Keratinocyte (primary cell): ENCODE measurements at regions not wholly inside any gene's neighbourhood (a gene's known extent, or its start where the extent isn't known, plus 50 kb on each side); places are given as distances from the start of the nearest gene placed in this dataset.

Source experiments
- DNase-seq: peaks from one replicate; pipeline ENCODE4 v3.0.0-alpha.2; 2011; ENCODE audit warnings: low read depth, missing footprints, low spot score
- FAIRE-seq: peaks from 2 replicates; lab custom pipeline; 2011; peaks lifted over from hg19 to GRCh38; lab: Jason Lieb, UNC
- H2AFZ ChIP-seq: 2 replicates; pipeline ENCODE4 v1.6.0; 2012; ENCODE audit warnings: low read length, control low read depth, inconsistent platforms; ENCODE audit not compliant: control insufficient read depth
- H3K27ac ChIP-seq: 2 replicates; pipeline ENCODE4 v1.5.1; 2011; ENCODE audit warnings: low read length; ENCODE audit not compliant: control insufficient read depth, insufficient read depth
- H3K27me3 ChIP-seq: 3 replicates; pipeline ENCODE4 v1.6.0; 2011; ENCODE audit warnings: low read length; ENCODE audit not compliant: control insufficient read depth, insufficient read depth; ENCODE audit errors: extremely low read depth
- H3K36me3 ChIP-seq, 2 experiments: 2 replicates in 1 of 2; 3 replicates in 1 of 2; pipeline ENCODE4 v1.5.1; 2011; ENCODE audit warnings: low read length in 2 of 2, mild to moderate bottlenecking in 1 of 2; ENCODE audit not compliant: control insufficient read depth in 2 of 2, insufficient read depth in 2 of 2; ENCODE audit errors: extremely low read depth in 1 of 2
- H3K4me1 ChIP-seq: 3 replicates; pipeline ENCODE4 v1.5.1; 2011; ENCODE audit warnings: low read length; ENCODE audit not compliant: control insufficient read depth, insufficient read depth; ENCODE audit errors: extremely low read depth
- H3K4me2 ChIP-seq: 3 replicates; pipeline ENCODE4 v1.6.0; 2011; ENCODE audit warnings: low read depth, low read length; ENCODE audit not compliant: control insufficient read depth, insufficient read depth; ENCODE audit errors: extremely low read depth
- H3K4me3 ChIP-seq, 3 experiments: fragments of 200-600 bp in 1 of 3; sonication (generic) in 1 of 3; 2 replicates in 2 of 3; 3 replicates in 1 of 3; pipeline ENCODE4 v1.5.1; 2011 to 2016; ENCODE audit warnings: low read length in 3 of 3, mild to moderate bottlenecking in 3 of 3, control low read depth in 2 of 3, inconsistent platforms in 1 of 3, low read depth in 1 of 3, mixed read lengths in 1 of 3, mixed run types in 1 of 3, moderate library complexity in 1 of 3; ENCODE audit not compliant: control insufficient read depth in 2 of 3, insufficient read depth in 2 of 3; ENCODE audit errors: extremely low read depth in 1 of 3
- H3K79me2 ChIP-seq: 2 replicates; pipeline ENCODE4 v1.6.0; 2012; ENCODE audit warnings: low read length; ENCODE audit not compliant: control insufficient read depth, insufficient read depth
- H3K9ac ChIP-seq: 3 replicates; pipeline ENCODE4 v1.6.0; 2011; ENCODE audit warnings: low read length; ENCODE audit not compliant: control insufficient read depth, insufficient read depth; ENCODE audit errors: extremely low read depth
- H3K9me1 ChIP-seq: 3 replicates; pipeline ENCODE4 v1.6.0; 2011; ENCODE audit warnings: low read length; ENCODE audit not compliant: control insufficient read depth, insufficient read depth; ENCODE audit errors: extremely low read depth
- H3K9me3 ChIP-seq: 2 replicates; pipeline ENCODE4 v1.5.1; 2012; ENCODE audit warnings: low read depth, low read length; ENCODE audit not compliant: control insufficient read depth
- H4K20me1 ChIP-seq: 3 replicates; pipeline ENCODE4 v1.6.0; 2011; ENCODE audit warnings: low read length; ENCODE audit not compliant: control insufficient read depth, insufficient read depth; ENCODE audit errors: extremely low read depth
- CTCF ChIP-seq, 3 experiments: IDR thresholded peaks in 1 of 3; conservative IDR thresholded peaks in 1 of 3; optimal IDR thresholded peaks in 1 of 3; 2 replicates in 2 of 3; 3 replicates in 1 of 3; pipeline versions ENCODE3 to v1.5.1; 2011; ENCODE audit warnings: low read length in 3 of 3, mild to moderate bottlenecking in 3 of 3, moderate library complexity in 2 of 3, control low read depth in 1 of 3, inconsistent platforms in 1 of 3; ENCODE audit not compliant: insufficient read depth in 2 of 3; ENCODE audit errors: extremely low read depth in 1 of 3
- EZH2 ChIP-seq: IDR thresholded peaks from one replicate; pipeline ENCODE4 v1.6.1; 2012; ENCODE audit warnings: inconsistent platforms, mild to moderate bottlenecking, low read length, moderate library complexity
- dilution Hi-C: fragments of 300-500 bp; cut with MboI; formaldehyde crosslinking; loops from one replicate; pipeline ENCODE4 v1.7.0; 2020; ENCODE audit warnings: low sequenced_read_pairs; ENCODE audit not compliant: extremely low pct_ligation_motif_present

- TF ChIP-seq EZH2 (no peak), CTCF (optimal IDR thresholded peaks at IDR 0.05 in 1 of 3, IDR thresholded peaks at IDR 0.05 in 1 of 3, conservative IDR thresholded peaks at IDR 0.05 in 1 of 3; ENCODE audit: extremely low read depth in 1 of 3, insufficient read depth in 2 of 3, low read length in 3 of 3) (no peak)
- Histone ChIP-seq H4K20me1 (no peaks in the 10 kb centered on the region), H3K27ac (no peak overlapping the region), H3K9me1 (no peaks in the 10 kb centered on the region), H3K36me3 (no peaks in the 10 kb centered on the region), H3K4me1 (no peaks in the 10 kb centered on the region), H3K9me3 (no peaks in the 10 kb centered on the region), H3K27me3 (no peaks in the 10 kb centered on the region), H3K9ac (no peak overlapping the region), H2AFZ (no peak overlapping the region), H3K4me2 (no peak overlapping the region), H3K4me3 (no peak overlapping the region), H3K79me2 (no peaks in the 10 kb centered on the region)
- dilution Hi-C loops = no loop called here
- DNase-seq (no peak), FAIRE-seq (no peak)
These were observed 2304.4 kb downstream of the PCDH9 start for GRCh38 chr13:64925727-64926126.

GRCh38 chr13:64925284-64925683 lies 2304.9 kb downstream of the PCDH9 start:
- dilution Hi-C loops = no loop called here
- no peak for FAIRE-seq

More at GRCh38 chr13:64925284-64925683, 2304.9 kb downstream of the PCDH9 start:
- Histone ChIP-seq H3K4me3 (no peak overlapping the region), H3K36me3 (no peaks in the 10 kb centered on the region), H3K4me1 (no peaks in the 10 kb centered on the region), H3K9me1 (no peaks in the 10 kb centered on the region), H3K9me3 (no peaks in the 10 kb centered on the region), H3K4me2 (no peak overlapping the region), H3K27ac (no peak overlapping the region), H4K20me1 (no peaks in the 10 kb centered on the region), H3K79me2 (no peaks in the 10 kb centered on the region), H3K27me3 (no peaks in the 10 kb centered on the region), H2AFZ (no peak overlapping the region), H3K9ac (no peak overlapping the region)
- no peak for DNase-seq
- no peak for TF ChIP-seq CTCF (optimal IDR thresholded peaks at IDR 0.05 in 1 of 3, IDR thresholded peaks at IDR 0.05 in 1 of 3, conservative IDR thresholded peaks at IDR 0.05 in 1 of 3; ENCODE audit: extremely low read depth in 1 of 3, insufficient read depth in 2 of 3, low read length in 3 of 3)
- TF ChIP-seq EZH2 = no peak
